K562 (cell line): ENCODE measurements at regions not wholly inside any gene's neighbourhood (a gene's known extent, or its start where the extent isn't known, plus 50 kb on each side); places are given as distances from the start of the nearest gene placed in this dataset.

Experiments
- ATAC-seq: fragments of 200-7000 bp; cut with Tn5 transposase; 3 replicates; pipeline ENCODE4 v1.9.1; 2020; ENCODE audit warnings: moderate library complexity
- BruUV-seq: library from RNA; stranded (reverse); fragments of 400-500 nt; replicated peaks from 2 replicates; lab custom pipeline; 2021; lab: Mats Ljungman, UMichigan
- CTCF ChIA-PET: fragments of 300-600 bp; formaldehyde crosslinking; extraction: SDS; loops from one replicate; lab custom pipeline; 2021; ENCODE audit warnings: low intra/inter-chr PET ratio; lab: Yijun Ruan, JAX
- POLR2A ChIA-PET: fragments of 300-600, 350-650 bp; sonication (Branson Sonifier 250); formaldehyde crosslinking; extraction: SDS; loops from one replicate; lab custom pipeline; 2021; ENCODE audit warnings: antibody characterized with exemption, inconsistent platforms; lab: Yijun Ruan, JAX
- DNase-seq, 4 experiments: peaks; one replicate each; pipeline versions ENCODE4 v3.0.0 to v3.0.0-alpha.2; 2011 to 2018; ENCODE audit warnings: low spot score in 3 of 4, mixed read lengths in 3 of 4; ENCODE audit errors: extremely low read depth in 1 of 4
- FAIRE-seq: peaks from 2 replicates; lab custom pipeline; 2011; peaks lifted over from hg19 to GRCh38; lab: Jason Lieb, UNC
- H2AFZ ChIP-seq: 2 replicates; pipeline ENCODE4 v1.6.0; 2011; ENCODE audit warnings: low read depth, low read length, control low read depth, inconsistent platforms
- H3K27ac ChIP-seq: fragments of 200-600 bp; 3 replicates; pipeline ENCODE4 v1.8.0; 2011; ENCODE audit warnings: low read depth, mild to moderate bottlenecking, control low read depth, inconsistent platforms, low read length, moderate library complexity, mixed read lengths; ENCODE audit errors: extremely low read depth
- H3K27me3 ChIP-seq, 2 experiments: fragments of 300-600 bp in 1 of 2; 2 replicates in 1 of 2; 3 replicates in 1 of 2; pipeline versions ENCODE4 v1.6.0 to v1.8.0; 2011; ENCODE audit warnings: inconsistent platforms in 2 of 2, low read length in 2 of 2, mild to moderate bottlenecking in 1 of 2, mixed read lengths in 1 of 2, moderate library complexity in 1 of 2; ENCODE audit not compliant: control insufficient read depth in 2 of 2, insufficient read depth in 2 of 2
- H3K36me3 ChIP-seq: fragments of 300-600 bp; 3 replicates; pipeline ENCODE4 v1.8.0; 2011; ENCODE audit warnings: mild to moderate bottlenecking, low read length, inconsistent platforms; ENCODE audit not compliant: control insufficient read depth, insufficient read depth
- H3K4me1 ChIP-seq, 2 experiments: fragments of 200-600 bp in 1 of 2; replicated peaks in 1 of 2; 2 replicates in 1 of 2; 3 replicates in 1 of 2; pipeline versions ENCODE4 v1.5.1 to v1.8.0; 2011; ENCODE audit warnings: inconsistent platforms in 2 of 2, low read length in 2 of 2, mild to moderate bottlenecking in 1 of 2, mixed read lengths in 1 of 2, moderate library complexity in 1 of 2; ENCODE audit not compliant: control insufficient read depth in 2 of 2, insufficient read depth in 2 of 2
- H3K4me2 ChIP-seq: 2 replicates; pipeline ENCODE4 v1.6.1; 2011; ENCODE audit warnings: low read length, control low read depth, inconsistent platforms, mixed read lengths; ENCODE audit not compliant: insufficient read depth
- H3K4me3 ChIP-seq: fragments of 200-600 bp; sonication (generic), shearing (Covaris generic); 2 replicates; pipeline ENCODE4 v1.5.1; 2016; ENCODE audit warnings: control low read depth, inconsistent platforms
- H3K79me2 ChIP-seq: fragments of 200-600 bp; 3 replicates; pipeline ENCODE4 v1.8.0; 2011; ENCODE audit warnings: low read length, inconsistent platforms; ENCODE audit not compliant: control insufficient read depth, insufficient read depth
- H3K9ac ChIP-seq, 2 experiments: 2 replicates each; pipeline versions ENCODE4 v1.6.0 to v1.6.1; 2011; ENCODE audit warnings: low read depth in 2 of 2, low read length in 2 of 2, control low read depth in 1 of 2, inconsistent platforms in 1 of 2, mild to moderate bottlenecking in 1 of 2, mixed read lengths in 1 of 2; ENCODE audit not compliant: insufficient read depth in 1 of 2
- H3K9me1 ChIP-seq: one replicate; pipeline ENCODE4 v1.6.0; 2011; ENCODE audit warnings: inconsistent platforms, mild to moderate bottlenecking, low read length, moderate library complexity; ENCODE audit not compliant: control insufficient read depth, insufficient read depth
- H3K9me3 ChIP-seq: replicated peaks from 2 replicates; pipeline ENCODE4 v1.5.1; 2011; ENCODE audit warnings: low read depth, low read length, inconsistent platforms; ENCODE audit not compliant: control insufficient read depth, insufficient read depth
- H4K20me1 ChIP-seq: replicated peaks from 2 replicates; pipeline ENCODE4 v1.6.1; 2011; ENCODE audit warnings: low read length, inconsistent platforms, mixed read lengths; ENCODE audit not compliant: control insufficient read depth, insufficient read depth
- BRCA1 ChIP-seq, 2 experiments: fragments of 450-650 bp in 1 of 2; sonication (generic) in 1 of 2; formaldehyde crosslinking in 1 of 2; IDR thresholded peaks; 2 replicates each; pipeline versions ENCODE4 v1.5.0 to v1.6.1; 2017 to 2020; ENCODE audit warnings: mild to moderate bottlenecking in 1 of 2, missing genetic modification reagents in 1 of 2
- CBX3 ChIP-seq, 2 experiments: IDR thresholded peaks; 1 replicate in 1 of 2; 2 replicates in 1 of 2; pipeline ENCODE4 v1.6.1; 2012; ENCODE audit warnings: inconsistent platforms in 2 of 2, low read length in 2 of 2, borderline replicate concordance in 1 of 2, control low read depth in 1 of 2
- NFYB ChIP-seq: IDR thresholded peaks from 2 replicates; pipeline ENCODE4 v1.6.1; 2011; ENCODE audit warnings: mild to moderate bottlenecking, moderate library complexity; ENCODE audit not compliant: insufficient read length; ENCODE audit errors: extremely low read depth
- RBM25 ChIP-seq: fragments of 200-400 bp; formaldehyde crosslinking; IDR thresholded peaks from 2 replicates; pipeline ENCODE4 v1.6.1; 2018; ENCODE audit warnings: low read length, low read depth, moderate library complexity; ENCODE audit not compliant: severe bottlenecking
- SFPQ ChIP-seq: fragments of 200-400 bp; formaldehyde crosslinking; IDR thresholded peaks from 2 replicates; pipeline ENCODE4 v1.6.1; 2017; ENCODE audit warnings: mild to moderate bottlenecking, low read depth, low read length, moderate library complexity
- TAF1 ChIP-seq: IDR thresholded peaks from 2 replicates; pipeline ENCODE4 v1.6.1; 2011; ENCODE audit warnings: mild to moderate bottlenecking, low read length, moderate library complexity; ENCODE audit not compliant: insufficient read depth, control insufficient read depth, severe bottlenecking; ENCODE audit errors: extremely low read depth
- ZMIZ1 ChIP-seq, 2 experiments: fragments of 150-350 bp in 1 of 2; IDR thresholded peaks; 2 replicates each; pipeline ENCODE4 v1.6.1; 2012 to 2016; ENCODE audit warnings: low read depth in 2 of 2, low read length in 2 of 2, mild to moderate bottlenecking in 1 of 2, moderate library complexity in 1 of 2
- ZNF184 ChIP-seq: sonication (generic); formaldehyde crosslinking; IDR thresholded peaks from 2 replicates; pipeline ENCODE4 v1.5.0; 2020; ENCODE audit warnings: missing genetic modification reagents
- ZNF324 ChIP-seq: fragments of 250-450 bp; sonication (Bioruptor Pico); IDR thresholded peaks from 2 replicates; pipeline ENCODE4 v1.4.0; 2020; ENCODE audit warnings: mild to moderate bottlenecking
- WGBS: fragments of 100-300 bp; shearing (Covaris generic); methylation state at CpG from one replicate; pipeline ENCODE4 v1.1.6; 2016; ENCODE audit warnings: low coverage, mixed read lengths; ENCODE audit not compliant: insufficient coverage; ENCODE audit errors: missing lambda C conversion rate; 5-methylcytosine and 5-hydroxymethylcytosine counted together
- in situ Hi-C: fragments of 300-500 bp; cut with MboI; formaldehyde crosslinking; loops from 4 replicates; pipeline ENCODE4 v1.15.0; 2018; ENCODE audit warnings: inconsistent platforms, mixed read lengths
- intact Hi-C: fragments of 100-400 bp; cut with micrococcal nuclease; formaldehyde crosslinking; loops from 2 replicates; pipeline ENCODE4 v1.14.2; 2022

- intact Hi-C loops (no loop called here), in situ Hi-C loops (no loop called here)
- H4K20me1 ChIP-seq = no peaks in the 10 kb centered on the region
- H3K36me3 ChIP-seq = no peaks in the 10 kb centered on the region
- BruUV-seq = no TSS peak
- no peaks in the 10 kb centered on the region for H3K9me3 ChIP-seq
- no peak overlapping the region for H3K4me2 ChIP-seq
- WGBS = 0% methylated on average over 1 of the region's 1 CpG
- H3K4me3 ChIP-seq = no peak overlapping the region
- DNase-seq = no peak
- POLR2A ChIA-PET = no interaction called here
- no peak overlapping the region for H3K9ac ChIP-seq
- H3K27me3 ChIP-seq = no peaks in the 10 kb centered on the region
- CTCF ChIA-PET = no interaction called here
- TF ChIP-seq CBX3 (IDR thresholded peaks at IDR 0.05; ENCODE audit: borderline replicate concordance in 1 of 2, low read length in 2 of 2) (no peak), ZNF184 (CRISPR knock-in tag) (no peak), BRCA1 (IDR thresholded peaks at IDR 0.05) (no peak), BRCA1 (CRISPR knock-in tag; IDR thresholded peaks at IDR 0.05) (no peak), ZNF324 (CRISPR knock-in tag) (no peak), ZMIZ1 (IDR thresholded peaks at IDR 0.05; ENCODE audit: low read depth in 2 of 2, low read length in 2 of 2) (no peak), TAF1 (no peak), RBM25 (no peak), NFYB (no peak), SFPQ (no peak)
- ATAC-seq = no peak
- H2AFZ ChIP-seq = no peak overlapping the region
- no peak overlapping the region for H3K27ac ChIP-seq
- no peaks in the 10 kb centered on the region for H3K79me2 ChIP-seq
- no peaks in the 10 kb centered on the region for H3K4me1 ChIP-seq
- no peaks in the 10 kb centered on the region for H3K9me1 ChIP-seq
- FAIRE-seq = no peak
These were observed 408.6 kb downstream of the FAM47B start for GRCh38 chrX:35351212-35351611.
